Pancreas (tissue), 10 donors: ENCODE measurements at regions not wholly inside any gene's neighbourhood (a gene's known extent, or its start where the extent isn't known, plus 50 kb on each side); places are given as distances from the start of the nearest gene placed in this dataset.

ENCODE experiments used
- ATAC-seq, 4 donors: fragments of 200-7000 bp; cut with Tn5 transposase; one replicate each; pipeline versions ENCODE4 v1.8.0 to v1.9.1; 2020; ENCODE audit warnings: mild to moderate bottlenecking in 4 of 4, moderate library complexity in 4 of 4
- DNase-seq, 6 donors: peaks; one replicate each; pipeline ENCODE4 v3.0.0-alpha.2; 2020
- FAIRE-seq: peaks from 2 replicates; lab custom pipeline; 2012; peaks lifted over from hg19 to GRCh38; lab: Jason Lieb, UNC
- H3K27ac ChIP-seq, 4 donors: fragments of 200-600 bp; sonication (generic); 1 replicate in 3 of 4; 2 replicates in 1 of 4; pipeline versions ENCODE4 v1.5.0 to v1.8.0; 2020
- H3K27me3 ChIP-seq, 4 donors: fragments of 200-600 bp; one replicate each; pipeline ENCODE4 v1.8.0; 2021
- H3K36me3 ChIP-seq, 3 donors: fragments of 200-600 bp; sonication (generic) in 1 of 3; one replicate each; pipeline versions ENCODE4 v1.5.0 to v1.8.0; 2020 to 2021
- H3K4me1 ChIP-seq, 3 donors: fragments of 200-600 bp; one replicate each; pipeline ENCODE4 v1.8.0; 2021
- H3K4me3 ChIP-seq, 4 donors: fragments of 200-600 bp; sonication (generic) in 2 of 4; one replicate each; pipeline versions ENCODE4 v1.5.0 to v1.8.0; 2020 to 2021
- H3K9me3 ChIP-seq, 4 donors: fragments of 200-600 bp; one replicate each; pipeline ENCODE4 v1.8.0; 2021
- CTCF ChIP-seq, 4 donors: fragments of 200-600 bp; sonication (generic) in 3 of 4; IDR thresholded peaks; one replicate each; pipeline versions ENCODE4 v1.5.0 to v1.8.0; 2021; ENCODE audit warnings: antibody characterized with exemption in 4 of 4
- WGBS, 2 donors: extraction: QIAGEN DNeasy Blood & Tissue Kit; methylation state at CpG; one replicate each; pipeline ENCODE4 v1.1.7; 2013; 5-methylcytosine and 5-hydroxymethylcytosine counted together
- intact Hi-C, 3 donors: fragments of 100-400 bp; cut with DNase I; formaldehyde crosslinking; loops; one replicate each; pipeline versions ENCODE4 v1.11.1 to v1.14.2; 2022
- donor health status: healthy with polysubstance abuse.
- donor health status: DM: no; HTN: no; CAD: no; lungs with moderate emphysema.
- donor health status: DM: no; HTN: no; CAD: no.
- donor health status: control.
- donor health status: control.
- donor health status: Bipolar disorder and iron deficiency.
- donor health status: DM: yes; HTN: yes; CAD: no.
- donor health status: DM: no; HTN: no; CAD: no.
- donor health status: DM: no; HTN: no; CAD: no.
- donor health status: DM: yes; HTN: yes; CAD: no.

GRCh38 chr20:53760025-53760441 is 166.4 kb upstream of the ZNF217 start:
- intact Hi-C loops: no loop called here

GRCh38 chr20:53757472-53757913 is 163.9 kb upstream of the ZNF217 start:
- no peaks in the 10 kb centered on the region for H3K9me3 ChIP-seq
- 92 to 95% methylated on average over 18 of the region's 18 CpGs for WGBS, 2 donors
- no peak overlapping the region for H3K27ac ChIP-seq
- H3K36me3 ChIP-seq: no peaks in the 10 kb centered on the region
- DNase-seq: no peak
- ATAC-seq: no peak
- no peak overlapping the region for H3K4me3 ChIP-seq
- H3K27me3 ChIP-seq: no peaks in the 10 kb centered on the region
- FAIRE-seq: no peak
- H3K4me1 ChIP-seq: peaks cover 0 to 4% (median under 1%) of the 10 kb centered on the region in 3 donors
- TF ChIP-seq CTCF (IDR thresholded peaks at IDR 0.05): no peak
- intact Hi-C loops: no loop called here

More at GRCh38 chr20:53760025-53760441, 166.4 kb upstream of the ZNF217 start:
- H3K9me3 ChIP-seq: no peaks in the 10 kb centered on the region
- 71 to 78% methylated on average over 4 of the region's 4 CpGs for WGBS, 2 donors
- no peak overlapping the region for H3K4me3 ChIP-seq
- ATAC-seq: no peak
- no peak for FAIRE-seq
- TF ChIP-seq CTCF (IDR thresholded peaks at IDR 0.05): no peak
- H3K27ac ChIP-seq: no peak overlapping the region
- peaks cover 0 to 12% (median 10%) of the 10 kb centered on the region in 3 donors for H3K4me1 ChIP-seq
- no peak for DNase-seq
- H3K27me3 ChIP-seq: no peaks in the 10 kb centered on the region
- H3K36me3 ChIP-seq: no peaks in the 10 kb centered on the region

- H3K4me3 ChIP-seq: no peak overlapping the region
- FAIRE-seq: no peak
- TF ChIP-seq CTCF (IDR thresholded peaks at IDR 0.05): no peak
Observed at GRCh38 chr20:53755733-53756531, 162.3 kb upstream of the ZNF217 start.

GRCh38 chr20:53753880-53754459 is 160.3 kb upstream of the ZNF217 start:
- H3K36me3 ChIP-seq: no peaks in the 10 kb centered on the region
- FAIRE-seq (no peak), ATAC-seq (no peak), DNase-seq (no peak)
- intact Hi-C loops: no loop called here
- no peak overlapping the region for H3K27ac ChIP-seq
- TF ChIP-seq CTCF (IDR thresholded peaks at IDR 0.05): no peak
- WGBS, 2 donors: 65 to 69% methylated on average over 2 of the region's 2 CpGs
- H3K4me1 ChIP-seq: peaks cover 0 to 18% (median 10%) of the 10 kb centered on the region in 3 donors
- H3K4me3 ChIP-seq: no peak overlapping the region
- no peaks in the 10 kb centered on the region for H3K9me3 ChIP-seq
- no peaks in the 10 kb centered on the region for H3K27me3 ChIP-seq

More at GRCh38 chr20:53755733-53756531, 162.3 kb upstream of the ZNF217 start:
- WGBS, 2 donors: 84 to 92% methylated on average over 8 of the region's 8 CpGs
- no peak for DNase-seq
- peaks cover 0 to 16% (median 10%) of the 10 kb centered on the region in 3 donors for H3K4me1 ChIP-seq
- H3K27ac ChIP-seq: no peak overlapping the region
- H3K9me3 ChIP-seq: no peaks in the 10 kb centered on the region
- intact Hi-C loops: no loop called here
- H3K36me3 ChIP-seq: no peaks in the 10 kb centered on the region
- ATAC-seq: no peak
- H3K27me3 ChIP-seq: no peaks in the 10 kb centered on the region
